ENCODE measurements at regions not wholly inside any gene's neighbourhood (a gene's known extent, or its start where the extent isn't known, plus 50 kb on each side); places are given as distances from the start of the nearest gene placed in this dataset.

DNA sequence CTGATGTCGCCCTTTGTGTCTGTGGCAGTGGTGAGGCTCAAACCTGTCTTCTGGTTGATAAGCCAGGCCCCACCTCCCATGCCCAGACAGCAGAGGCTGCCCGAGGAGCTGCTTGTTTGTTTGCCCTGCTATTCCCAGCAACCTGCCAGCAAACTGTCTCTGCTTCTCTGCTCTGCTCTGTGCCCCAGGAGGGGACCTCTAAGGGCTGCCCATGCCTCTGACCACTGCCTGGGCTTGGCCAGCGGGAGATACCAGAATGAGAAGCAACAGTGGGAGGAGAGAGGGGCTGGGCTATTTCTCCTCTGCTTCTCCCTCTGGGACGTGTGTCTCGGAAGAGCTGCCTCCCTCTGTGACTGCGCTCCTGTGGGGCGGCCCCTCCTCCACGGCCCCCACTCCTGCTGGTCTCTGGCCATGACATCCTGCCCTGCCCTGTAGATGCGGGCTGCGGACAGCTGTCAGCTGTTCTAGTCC lies 213.1 kb downstream of the RPLP1 start (continued):
- TF ChIP-seq MXD4 (CRISPR knock-in tag; IDR thresholded peaks at IDR 0.05; ENCODE audit: borderline replicate concordance) = no peak

GRCh38 chr15:69666441-69666882 lies 213.8 kb downstream of the RPLP1 start:
- CTCF ChIA-PET = interaction anchor here (1.5 kb wide), 1 partner anchor 188 kb away, joined by 7 read pairs; no protein-coding TSS in a partner anchor
- peaks cover 16% of the 10 kb centered on the region for H3K4me1 Mint-ChIP-seq

DNA sequence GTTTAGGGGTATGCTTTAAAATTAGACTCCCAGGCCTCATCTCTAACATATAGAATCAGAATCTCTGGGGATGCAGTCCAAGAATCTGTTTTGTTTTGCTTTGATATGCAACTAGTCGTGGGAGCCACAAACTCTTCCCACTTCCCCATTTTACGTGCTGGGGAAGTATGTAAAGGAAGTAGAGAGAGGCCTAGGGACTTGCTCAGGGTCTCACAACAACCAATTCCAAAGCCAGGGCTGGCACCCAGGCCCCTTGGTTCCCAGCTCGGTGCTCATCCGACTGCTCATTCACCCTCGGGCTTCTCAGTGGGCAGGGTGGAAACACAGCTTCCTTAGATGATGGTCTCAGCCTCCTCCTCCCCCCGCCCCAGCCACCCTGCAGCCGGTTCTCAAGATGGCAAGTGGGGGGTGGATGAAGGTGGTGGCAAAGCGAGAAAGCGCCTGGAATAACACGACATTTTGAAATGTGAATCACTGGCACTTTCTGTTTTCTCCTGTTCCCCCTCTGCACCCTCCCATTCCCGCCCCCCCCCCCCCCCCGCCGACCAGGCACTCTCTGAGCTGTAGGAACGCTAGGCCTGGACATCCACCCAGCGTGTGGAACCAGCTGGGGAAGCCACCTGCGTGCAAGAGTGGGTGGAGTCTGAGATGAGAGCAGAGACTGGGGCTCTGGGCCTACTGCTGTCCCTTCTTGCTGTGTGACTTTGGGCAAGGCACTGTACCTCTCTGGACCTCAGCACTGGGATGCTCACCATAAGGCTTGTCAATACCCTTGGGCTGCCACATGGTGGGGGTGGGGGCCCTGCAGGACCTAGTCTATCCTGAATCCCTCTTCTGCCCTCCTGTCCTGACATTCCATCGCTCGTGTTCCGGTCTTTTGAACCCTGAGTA lies 214.5 kb downstream of the RPLP1 start:
- Mint-ChIP-seq H3K4me1 (peaks cover 16% of the 10 kb centered on the region), H3K4me3 (no peak overlapping the region), H3K27ac (no peak overlapping the region), H3K27me3 (ENCODE audit: low read depth) (no peaks in the 10 kb centered on the region), H3K36me3 (no peaks in the 10 kb centered on the region), H3K9me3 (no peaks in the 10 kb centered on the region)
- ATAC-seq (peak; percentile 29; the same call in 1 of the 2 replicates), DNase-seq (ENCODE audit: low spot score) (no peak)
- POLR2A ChIA-PET = interaction anchor here (0.6 kb wide), 1 partner anchor 9 kb away, joined by 3 read pairs; no protein-coding TSS in a partner anchor
- CTCF ChIA-PET = interaction anchor here (1.0 kb wide), 1 partner anchor 189 kb away, joined by 3 read pairs; no protein-coding TSS in a partner anchor
- TF ChIP-seq GTF2I (CRISPR knock-in tag; conservative IDR thresholded peaks at IDR 0.05) (no peak), ZNF232 (CRISPR knock-in tag; IDR thresholded peaks at IDR 0.05) (no peak), E2F4 (CRISPR knock-in tag; IDR thresholded peaks at IDR 0.05; ENCODE audit: borderline replicate concordance, low read depth) (no peak), ATF1 (CRISPR knock-in tag; IDR thresholded peaks at IDR 0.05) (no peak), PRDM15 (CRISPR knock-in tag; IDR thresholded peaks at IDR 0.05) (no peak), ZBTB21 (CRISPR knock-in tag; IDR thresholded peaks at IDR 0.05; ENCODE audit: borderline replicate concordance) (no peak), ATF3 (CRISPR knock-in tag; conservative IDR thresholded peaks at IDR 0.05) (no peak), GABPB1 (CRISPR knock-in tag; IDR thresholded peaks at IDR 0.05) (no peak)
- TF ChIP-seq, protein P1, sequence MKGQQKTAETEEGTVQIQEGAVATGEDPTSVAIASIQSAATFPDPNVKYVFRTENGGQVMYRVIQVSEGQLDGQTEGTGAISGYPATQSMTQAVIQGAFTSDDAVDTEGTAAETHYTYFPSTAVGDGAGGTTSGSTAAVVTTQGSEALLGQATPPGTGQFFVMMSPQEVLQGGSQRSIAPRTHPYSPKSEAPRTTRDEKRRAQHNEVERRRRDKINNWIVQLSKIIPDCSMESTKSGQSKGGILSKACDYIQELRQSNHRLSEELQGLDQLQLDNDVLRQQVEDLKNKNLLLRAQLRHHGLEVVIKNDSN (CRISPR knock-in tag; IDR thresholded peaks at IDR 0.05) = no peak
- TF ChIP-seq, protein P2, sequence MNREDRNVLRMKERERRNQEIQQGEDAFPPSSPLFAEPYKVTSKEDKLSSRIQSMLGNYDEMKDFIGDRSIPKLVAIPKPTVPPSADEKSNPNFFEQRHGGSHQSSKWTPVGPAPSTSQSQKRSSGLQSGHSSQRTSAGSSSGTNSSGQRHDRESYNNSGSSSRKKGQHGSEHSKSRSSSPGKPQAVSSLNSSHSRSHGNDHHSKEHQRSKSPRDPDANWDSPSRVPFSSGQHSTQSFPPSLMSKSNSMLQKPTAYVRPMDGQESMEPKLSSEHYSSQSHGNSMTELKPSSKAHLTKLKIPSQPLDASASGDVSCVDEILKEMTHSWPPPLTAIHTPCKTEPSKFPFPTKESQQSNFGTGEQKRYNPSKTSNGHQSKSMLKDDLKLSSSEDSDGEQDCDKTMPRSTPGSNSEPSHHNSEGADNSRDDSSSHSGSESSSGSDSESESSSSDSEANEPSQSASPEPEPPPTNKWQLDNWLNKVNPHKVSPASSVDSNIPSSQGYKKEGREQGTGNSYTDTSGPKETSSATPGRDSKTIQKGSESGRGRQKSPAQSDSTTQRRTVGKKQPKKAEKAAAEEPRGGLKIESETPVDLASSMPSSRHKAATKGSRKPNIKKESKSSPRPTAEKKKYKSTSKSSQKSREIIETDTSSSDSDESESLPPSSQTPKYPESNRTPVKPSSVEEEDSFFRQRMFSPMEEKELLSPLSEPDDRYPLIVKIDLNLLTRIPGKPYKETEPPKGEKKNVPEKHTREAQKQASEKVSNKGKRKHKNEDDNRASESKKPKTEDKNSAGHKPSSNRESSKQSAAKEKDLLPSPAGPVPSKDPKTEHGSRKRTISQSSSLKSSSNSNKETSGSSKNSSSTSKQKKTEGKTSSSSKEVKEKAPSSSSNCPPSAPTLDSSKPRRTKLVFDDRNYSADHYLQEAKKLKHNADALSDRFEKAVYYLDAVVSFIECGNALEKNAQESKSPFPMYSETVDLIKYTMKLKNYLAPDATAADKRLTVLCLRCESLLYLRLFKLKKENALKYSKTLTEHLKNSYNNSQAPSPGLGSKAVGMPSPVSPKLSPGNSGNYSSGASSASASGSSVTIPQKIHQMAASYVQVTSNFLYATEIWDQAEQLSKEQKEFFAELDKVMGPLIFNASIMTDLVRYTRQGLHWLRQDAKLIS (CRISPR knock-in tag; IDR thresholded peaks at IDR 0.05; ENCODE audit: borderline replicate concordance) = no peak

More at GRCh38 chr15:69666441-69666882, 213.8 kb downstream of the RPLP1 start:
- no peaks in the 10 kb centered on the region for H3K9me3 Mint-ChIP-seq
- ATAC-seq (no peak), DNase-seq (ENCODE audit: low spot score) (no peak)
- H3K27ac Mint-ChIP-seq = no peak overlapping the region
- POLR2A ChIA-PET = interaction anchor here (0.6 kb wide), 1 partner anchor 9 kb away, joined by 3 read pairs; no protein-coding TSS in a partner anchor
- H3K4me3 Mint-ChIP-seq = no peak overlapping the region
- TF ChIP-seq, protein P3, sequence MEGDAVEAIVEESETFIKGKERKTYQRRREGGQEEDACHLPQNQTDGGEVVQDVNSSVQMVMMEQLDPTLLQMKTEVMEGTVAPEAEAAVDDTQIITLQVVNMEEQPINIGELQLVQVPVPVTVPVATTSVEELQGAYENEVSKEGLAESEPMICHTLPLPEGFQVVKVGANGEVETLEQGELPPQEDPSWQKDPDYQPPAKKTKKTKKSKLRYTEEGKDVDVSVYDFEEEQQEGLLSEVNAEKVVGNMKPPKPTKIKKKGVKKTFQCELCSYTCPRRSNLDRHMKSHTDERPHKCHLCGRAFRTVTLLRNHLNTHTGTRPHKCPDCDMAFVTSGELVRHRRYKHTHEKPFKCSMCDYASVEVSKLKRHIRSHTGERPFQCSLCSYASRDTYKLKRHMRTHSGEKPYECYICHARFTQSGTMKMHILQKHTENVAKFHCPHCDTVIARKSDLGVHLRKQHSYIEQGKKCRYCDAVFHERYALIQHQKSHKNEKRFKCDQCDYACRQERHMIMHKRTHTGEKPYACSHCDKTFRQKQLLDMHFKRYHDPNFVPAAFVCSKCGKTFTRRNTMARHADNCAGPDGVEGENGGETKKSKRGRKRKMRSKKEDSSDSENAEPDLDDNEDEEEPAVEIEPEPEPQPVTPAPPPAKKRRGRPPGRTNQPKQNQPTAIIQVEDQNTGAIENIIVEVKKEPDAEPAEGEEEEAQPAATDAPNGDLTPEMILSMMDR (IDR thresholded peaks at IDR 0.05) = no peak
- no peak for TF ChIP-seq CBFB (CRISPR knock-in tag; IDR thresholded peaks at IDR 0.05; ENCODE audit: low read depth)
- no peak for TF ChIP-seq ZNF512 (CRISPR knock-in tag; IDR thresholded peaks at IDR 0.05; ENCODE audit: borderline replicate concordance)
- no peak for TF ChIP-seq TEAD1 (CRISPR knock-in tag; IDR thresholded peaks at IDR 0.05)
- no peaks in the 10 kb centered on the region for H3K27me3 Mint-ChIP-seq (ENCODE audit: low read depth)
- H3K36me3 Mint-ChIP-seq = no peaks in the 10 kb centered on the region

Measured in WTC11 (cell line).